ENCODE measurements at regions not wholly inside any gene's neighbourhood (a gene's known extent, or its start where the extent isn't known, plus 50 kb on each side); places are given as distances from the start of the nearest gene placed in this dataset.
A peak's percentile ranks its signal among the peaks of the same experiment; 100 is the strongest.

- TF ChIP-seq CTCF (IDR thresholded peaks at IDR 0.05) (no peak), POLR2A (IDR thresholded peaks at IDR 0.05) (no peak)
- Histone ChIP-seq H3K36me3 (no peaks in the 10 kb centered on the region), H3K27ac (peak overlapping the region; percentile 68 to 75), H3K27me3 (no peaks in the 10 kb centered on the region), H3K4me1 (peaks cover 0 to 19% of the 10 kb centered on the region in 2 donors), H3K9me3 (no peaks in the 10 kb centered on the region), H3K4me3 (no peak overlapping the region)
- intact Hi-C loops (cut with DNase I; ENCODE audit: low total_unique reads): no loop called here
- DNase-seq: peak; percentile 31 to 53
Measured at GRCh38 chr7:46557295-46557711, 636.2 kb upstream of the IGFBP3 start.

DNA sequence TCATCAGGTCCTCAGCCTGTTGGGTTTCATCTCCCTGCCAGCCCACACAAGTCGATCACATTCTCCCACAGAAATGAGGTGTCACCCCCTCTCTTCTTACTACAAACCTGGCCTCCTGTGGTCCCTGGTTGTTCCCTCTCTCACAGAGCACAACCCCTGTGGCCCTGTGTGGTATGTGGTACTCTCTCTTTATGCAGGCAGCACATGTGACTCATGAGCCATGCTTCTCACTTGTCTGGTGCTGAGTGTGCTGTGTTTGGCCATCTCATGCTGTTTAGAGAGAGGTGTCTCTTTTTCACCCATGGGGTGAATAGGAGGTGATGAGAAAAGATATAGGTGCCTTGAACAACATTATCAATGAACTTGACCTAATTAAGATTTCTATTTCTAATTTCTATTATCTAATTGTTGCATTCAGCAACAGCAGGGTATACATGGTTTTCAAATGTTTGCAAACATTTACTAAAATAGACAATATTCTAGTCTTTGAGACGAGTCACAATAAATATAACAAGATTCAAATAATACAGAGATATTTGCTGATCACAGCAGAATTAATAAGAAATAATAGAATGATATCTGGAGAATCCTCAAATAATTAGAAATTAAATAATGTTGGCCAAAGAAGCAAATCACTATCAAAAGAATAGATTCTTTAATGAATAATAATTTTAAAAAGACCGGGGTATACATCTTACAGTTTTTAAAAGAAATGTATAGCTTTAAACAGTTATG, 633.8 kb upstream of the IGFBP3 start:
- TF ChIP-seq POLR2A (IDR thresholded peaks at IDR 0.05) (no peak), CTCF (IDR thresholded peaks at IDR 0.05) (no peak)
- no peak for DNase-seq
- H3K4me3 ChIP-seq: no peak overlapping the region
- no peaks in the 10 kb centered on the region for H3K36me3 ChIP-seq
- no peaks in the 10 kb centered on the region for H3K9me3 ChIP-seq
- no peaks in the 10 kb centered on the region for H3K27me3 ChIP-seq
- intact Hi-C loops (cut with DNase I; ENCODE audit: low total_unique reads): no loop called here
- peaks cover 0 to 19% of the 10 kb centered on the region in 2 donors for H3K4me1 ChIP-seq
- H3K27ac ChIP-seq: no peak overlapping the region

GRCh38 chr7:46551603-46552002, 630.5 kb upstream of the IGFBP3 start:
- Histone ChIP-seq H3K4me3 (no peak overlapping the region), H3K4me1 (peaks cover 0 to 7% of the 10 kb centered on the region in 2 donors), H3K27ac (no peak overlapping the region), H3K36me3 (no peaks in the 10 kb centered on the region), H3K27me3 (no peaks in the 10 kb centered on the region), H3K9me3 (no peaks in the 10 kb centered on the region)
- intact Hi-C loops (cut with DNase I; ENCODE audit: low total_unique reads): no loop called here
- TF ChIP-seq POLR2A (IDR thresholded peaks at IDR 0.05) (no peak), CTCF (IDR thresholded peaks at IDR 0.05) (no peak)
- no peak for DNase-seq

GRCh38 chr7:46550864-46551263, 629.8 kb upstream of the IGFBP3 start:
- no peaks in the 10 kb centered on the region for H3K36me3 ChIP-seq
- no peak for DNase-seq
- intact Hi-C loops (cut with DNase I; ENCODE audit: low total_unique reads): no loop called here
- H3K4me1 ChIP-seq: no peaks in the 10 kb centered on the region
- H3K27ac ChIP-seq: no peak overlapping the region
- H3K27me3 ChIP-seq: no peaks in the 10 kb centered on the region
- TF ChIP-seq POLR2A (IDR thresholded peaks at IDR 0.05) (no peak), CTCF (IDR thresholded peaks at IDR 0.05) (no peak)
- H3K9me3 ChIP-seq: no peaks in the 10 kb centered on the region
- no peak overlapping the region for H3K4me3 ChIP-seq

DNA sequence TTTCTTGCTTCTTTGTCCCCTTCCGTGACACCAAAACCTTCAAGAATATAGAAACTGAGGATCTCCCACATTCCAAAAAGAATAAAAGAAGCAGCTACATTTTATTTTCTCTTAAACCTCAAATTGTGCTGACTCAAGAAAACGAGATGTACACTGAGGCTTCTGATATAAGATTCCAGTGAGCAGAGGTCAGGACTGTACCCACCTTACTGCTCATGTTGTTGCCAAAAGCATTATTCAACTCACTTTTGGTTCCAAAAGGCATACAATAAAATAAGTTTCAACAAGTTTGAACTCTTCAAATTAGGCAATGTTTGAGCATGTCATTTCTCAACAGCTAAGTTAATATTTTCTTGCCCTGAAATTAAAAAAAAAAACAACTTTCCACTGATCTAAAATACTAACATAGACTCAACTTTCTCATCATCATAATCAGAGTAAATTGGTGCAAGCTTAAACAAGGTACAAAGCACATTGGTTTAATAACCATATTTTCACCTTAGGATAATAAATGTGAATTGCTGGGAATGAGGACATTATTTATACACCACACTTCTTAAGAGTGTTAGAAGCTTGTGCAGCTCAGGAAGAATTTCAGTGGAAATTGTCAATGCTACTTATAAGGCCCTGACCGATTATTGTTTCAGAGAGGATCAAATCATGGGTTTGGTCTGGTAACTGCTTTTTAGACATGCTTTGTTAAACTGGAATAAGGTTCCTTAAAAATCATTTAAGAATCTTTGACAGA, 629.0 kb upstream of the IGFBP3 start:
- no peaks in the 10 kb centered on the region for H3K9me3 ChIP-seq
- no peak overlapping the region for H3K27ac ChIP-seq
- intact Hi-C loops (cut with DNase I; ENCODE audit: low total_unique reads): no loop called here
- H3K4me1 ChIP-seq: no peaks in the 10 kb centered on the region
- no peaks in the 10 kb centered on the region for H3K27me3 ChIP-seq
- no peak overlapping the region for H3K4me3 ChIP-seq
- H3K36me3 ChIP-seq: no peaks in the 10 kb centered on the region
- DNase-seq: no peak
- TF ChIP-seq POLR2A (IDR thresholded peaks at IDR 0.05) (no peak), CTCF (IDR thresholded peaks at IDR 0.05) (no peak)
